CD14-positive monocyte (primary cell): ENCODE measurements at regions not wholly inside any gene's neighbourhood (a gene's known extent, or its start where the extent isn't known, plus 50 kb on each side); places are given as distances from the start of the nearest gene placed in this dataset.

Source experiments
- DNase-seq, 3 donors: peaks; one replicate each; pipeline ENCODE4 v3.0.0-alpha.2; 2011 to 2022
- H2AFZ ChIP-seq: 2 replicates; pipeline ENCODE4 v1.6.0; 2012; ENCODE audit warnings: mild to moderate bottlenecking, low read depth, low read length, inconsistent platforms; ENCODE audit not compliant: insufficient read depth, poor library complexity, severe bottlenecking
- H3K27ac ChIP-seq, 2 donors: 1 replicate in 1 of 2; 2 replicates in 1 of 2; pipeline ENCODE4 v1.5.1; 2012 to 2013; ENCODE audit warnings: low read length in 2 of 2, control low read depth in 1 of 2, inconsistent platforms in 1 of 2, low read depth in 1 of 2, mild to moderate bottlenecking in 1 of 2
- H3K27me3 ChIP-seq, 2 donors: one replicate each; pipeline versions ENCODE4 v1.6.0 to v1.6.1; 2011 to 2013; ENCODE audit warnings: low read length in 2 of 2; ENCODE audit not compliant: control insufficient read depth in 2 of 2, insufficient read depth in 2 of 2
- H3K36me3 ChIP-seq, 2 donors: replicated peaks in 1 of 2; 1 replicate in 1 of 2; 2 replicates in 1 of 2; pipeline versions ENCODE4 v1.5.1 to v1.6.1; 2012 to 2013; ENCODE audit warnings: low read length in 2 of 2, control low read depth in 1 of 2, inconsistent platforms in 1 of 2, mild to moderate bottlenecking in 1 of 2; ENCODE audit not compliant: insufficient read depth in 2 of 2, control insufficient read depth in 1 of 2
- H3K4me1 ChIP-seq, 2 donors: 1 replicate in 1 of 2; 2 replicates in 1 of 2; pipeline versions ENCODE4 v1.5.1 to v1.6.1; 2012 to 2013; ENCODE audit warnings: low read length in 2 of 2, control low read depth in 1 of 2, inconsistent platforms in 1 of 2, mild to moderate bottlenecking in 1 of 2, moderate library complexity in 1 of 2; ENCODE audit not compliant: insufficient read depth in 2 of 2, control insufficient read depth in 1 of 2
- H3K4me2 ChIP-seq: replicated peaks from 2 replicates; pipeline ENCODE3; 2012; ENCODE audit warnings: low read length, moderate library complexity, mild to moderate bottlenecking; ENCODE audit not compliant: poor library complexity, severe bottlenecking; ENCODE audit errors: extremely low read depth
- H3K4me3 ChIP-seq, 3 experiments: fragments of 200-600 bp in 1 of 3; sonication (generic) in 1 of 3; replicated peaks in 1 of 3; 1 replicate in 2 of 3; 2 replicates in 1 of 3; pipeline ENCODE4 v1.5.1; 2011 to 2013; ENCODE audit warnings: low read length in 3 of 3, mild to moderate bottlenecking in 3 of 3, control low read depth in 2 of 3, low read depth in 2 of 3, inconsistent platforms in 1 of 3, moderate library complexity in 1 of 3
- H3K79me2 ChIP-seq: 2 replicates; pipeline ENCODE4 v1.6.0; 2012; ENCODE audit warnings: mild to moderate bottlenecking, control low read depth, inconsistent platforms, low read length, moderate library complexity; ENCODE audit not compliant: insufficient read depth
- H3K9ac ChIP-seq: 2 replicates; pipeline ENCODE4 v1.6.0; 2017; ENCODE audit warnings: low read length, mild to moderate bottlenecking; ENCODE audit not compliant: insufficient read depth, poor library complexity, severe bottlenecking
- H3K9me3 ChIP-seq, 2 donors: replicated peaks in 1 of 2; 1 replicate in 1 of 2; 2 replicates in 1 of 2; pipeline versions ENCODE4 v1.5.1 to v1.6.1; 2012 to 2013; ENCODE audit warnings: low read length in 2 of 2, control low read depth in 1 of 2; ENCODE audit not compliant: control insufficient read depth in 1 of 2, insufficient read depth in 1 of 2
- H4K20me1 ChIP-seq: 2 replicates; pipeline ENCODE4 v1.6.0; 2012; ENCODE audit warnings: mild to moderate bottlenecking, low read length, control low read depth, moderate library complexity; ENCODE audit not compliant: insufficient read depth
- H3K27ac Mint-ChIP-seq, 7 donors: one replicate each; pipeline ENCODE4 v1.8.0; 2020; ENCODE audit warnings: mild to moderate bottlenecking in 7 of 7, mixed read lengths in 7 of 7, moderate library complexity in 6 of 7, inconsistent platforms in 2 of 7
- H3K27me3 Mint-ChIP-seq, 3 donors: one replicate each; pipeline ENCODE4 v1.8.0; 2021 to 2022; ENCODE audit warnings: low read depth in 3 of 3, mild to moderate bottlenecking in 3 of 3, mixed read lengths in 3 of 3, moderate library complexity in 3 of 3, inconsistent platforms in 1 of 3
- H3K36me3 Mint-ChIP-seq, 2 donors: one replicate each; pipeline ENCODE4 v1.8.0; 2020; ENCODE audit warnings: mixed read lengths in 2 of 2, inconsistent platforms in 1 of 2, mild to moderate bottlenecking in 1 of 2
- H3K4me1 Mint-ChIP-seq: one replicate; pipeline ENCODE4 v1.8.0; 2020; ENCODE audit warnings: mild to moderate bottlenecking, mixed read lengths
- H3K4me3 Mint-ChIP-seq, 2 donors: one replicate each; pipeline ENCODE4 v1.8.0; 2020; ENCODE audit warnings: mild to moderate bottlenecking in 2 of 2, mixed read lengths in 2 of 2, moderate library complexity in 1 of 2
- H3K9me3 Mint-ChIP-seq, 7 donors: one replicate each; pipeline ENCODE4 v1.8.0; 2020 to 2022; ENCODE audit warnings: mixed read lengths in 7 of 7, mild to moderate bottlenecking in 6 of 7, moderate library complexity in 6 of 7, inconsistent platforms in 2 of 7
- CTCF ChIP-seq: fragments of 200-600 bp; IDR thresholded peaks from one replicate; pipeline ENCODE4 v1.8.0; 2022; ENCODE audit warnings: antibody characterized with exemption, mild to moderate bottlenecking
- WGBS: methylation state at CpG from one replicate; pipeline ENCODE4 v1.1.5; 2013; ENCODE audit warnings: missing lambda C conversion rate; ENCODE audit not compliant: insufficient coverage; 5-methylcytosine and 5-hydroxymethylcytosine counted together
- intact Hi-C, 2 donors: fragments of 100-400 bp; cut with micrococcal nuclease; formaldehyde crosslinking; loops; one replicate each; pipeline versions ENCODE4 v1.15.0 to v1.15.1; 2023

- Histone ChIP-seq H3K4me3 (no peak overlapping the region), H3K9me3 (no peaks in the 10 kb centered on the region), H4K20me1 (no peaks in the 10 kb centered on the region), H3K9ac (no peak overlapping the region), H3K27ac (no peak overlapping the region), H3K4me2 (no peak overlapping the region), H2AFZ (no peak overlapping the region), H3K4me1 (no peaks in the 10 kb centered on the region), H3K36me3 (no peaks in the 10 kb centered on the region), H3K27me3 (no peaks in the 10 kb centered on the region), H3K79me2 (no peaks in the 10 kb centered on the region)
- H3K4me3 Mint-ChIP-seq: no peak overlapping the region
- no peaks in the 10 kb centered on the region for H3K36me3 Mint-ChIP-seq
- H3K9me3 Mint-ChIP-seq: peaks cover 0 to 22% (median 2%) of the 10 kb centered on the region in 7 donors
- no peak for DNase-seq
- WGBS: 100% methylated on average over 1 of the region's 2 CpGs
- H3K27ac Mint-ChIP-seq: no peak overlapping the region
- intact Hi-C loops: no loop called here
- no peak for TF ChIP-seq CTCF
- peaks cover 0 to 4% (median 4%) of the 10 kb centered on the region in 3 donors for H3K27me3 Mint-ChIP-seq
- H3K4me1 Mint-ChIP-seq: no peaks in the 10 kb centered on the region
These were observed 285.0 kb downstream of the STIM2 start for GRCh38 chr4:27145597-27145996.

- intact Hi-C loops: no loop called here
- Histone ChIP-seq H3K27me3 (no peaks in the 10 kb centered on the region), H3K9ac (no peak overlapping the region), H3K4me3 (no peak overlapping the region), H3K36me3 (no peaks in the 10 kb centered on the region), H4K20me1 (no peaks in the 10 kb centered on the region), H3K79me2 (no peaks in the 10 kb centered on the region), H3K4me2 (no peak overlapping the region), H2AFZ (no peak overlapping the region), H3K4me1 (no peaks in the 10 kb centered on the region), H3K9me3 (no peaks in the 10 kb centered on the region), H3K27ac (no peak overlapping the region)
- Mint-ChIP-seq H3K4me3 (no peak overlapping the region), H3K27me3 (peaks cover 0 to 4% (median 2%) of the 10 kb centered on the region in 3 donors), H3K27ac (no peak overlapping the region), H3K9me3 (peaks cover 0 to 18% (median 3%) of the 10 kb centered on the region in 7 donors), H3K4me1 (no peaks in the 10 kb centered on the region), H3K36me3 (no peaks in the 10 kb centered on the region)
- TF ChIP-seq CTCF: no peak
- DNase-seq: no peak
- WGBS: no CpG with 5 or more reads among the region's 1 CpG
These were observed 287.7 kb downstream of the STIM2 start for GRCh38 chr4:27148211-27148895.
